HEK293 (cell line): ENCODE measurements at regions not wholly inside any gene's neighbourhood (a gene's known extent, or its start where the extent isn't known, plus 50 kb on each side); places are given as distances from the start of the nearest gene placed in this dataset.

ENCODE experiments used
- CTCF ChIA-PET: fragments of 350-600 bp; formaldehyde crosslinking; extraction: SDS; loops from one replicate; lab custom pipeline; 2021; ENCODE audit warnings: antibody characterized with exemption; lab: Yijun Ruan, JAX
- POLR2A ChIA-PET: fragments of 300-600 bp; formaldehyde crosslinking; extraction: SDS; loops from one replicate; lab custom pipeline; 2020; ENCODE audit warnings: antibody characterized with exemption, inconsistent platforms; lab: Yijun Ruan, JAX
- H3K27ac ChIP-seq: fragments of 200-500 bp; sonication (Bioruptor generic); 2 replicates; pipeline ENCODE4 v1.5.1; 2014; ENCODE audit warnings: low read depth, low read length, control low read depth, inconsistent platforms; ENCODE audit errors: extremely low read depth
- H3K36me3 ChIP-seq, 2 experiments: fragments of 200-500 bp in 1 of 2; sonication (Bioruptor generic) in 1 of 2; 1 replicate in 1 of 2; 2 replicates in 1 of 2; pipeline ENCODE4 v1.5.1; 2014 to 2017; ENCODE audit warnings: inconsistent platforms in 2 of 2, low read length in 2 of 2; ENCODE audit not compliant: control insufficient read depth in 2 of 2, insufficient read depth in 1 of 2
- H3K4me1 ChIP-seq: fragments of 200-500 bp; sonication (Bioruptor generic); 2 replicates; pipeline ENCODE4 v1.5.1; 2014; ENCODE audit warnings: mild to moderate bottlenecking, low read length, inconsistent platforms; ENCODE audit not compliant: control insufficient read depth, insufficient read depth
- H3K4me3 ChIP-seq: 2 replicates; pipeline ENCODE4 v1.5.1; 2011; ENCODE audit warnings: low read depth, mild to moderate bottlenecking, control low read depth, low read length, moderate library complexity
- H3K9me3 ChIP-seq: fragments of 200-500 bp; sonication (Bioruptor generic); 2 replicates; pipeline ENCODE4 v1.5.1; 2014; ENCODE audit warnings: low read depth, low read length, inconsistent platforms; ENCODE audit not compliant: control insufficient read depth, insufficient read depth
- KLF10 ChIP-seq: fragments of 450-650 bp; IDR thresholded peaks from 2 replicates; pipeline ENCODE4 v1.5.1; 2018; ENCODE audit warnings: missing biosample characterization, mild to moderate bottlenecking, missing genetic modification characterization
- PRDM6 ChIP-seq: fragments of 450-650 bp; formaldehyde crosslinking; IDR thresholded peaks from 2 replicates; pipeline ENCODE4 v1.5.1; 2017; ENCODE audit warnings: missing biosample characterization, missing genetic modification characterization
- SALL2 ChIP-seq: fragments of 450-650 bp; formaldehyde crosslinking; IDR thresholded peaks from 2 replicates; pipeline ENCODE4 v1.5.0; 2017; ENCODE audit warnings: missing biosample characterization, mild to moderate bottlenecking, missing genetic modification characterization, borderline replicate concordance
- TRIM28 ChIP-seq: IDR thresholded peaks from 2 replicates; pipeline ENCODE4 v1.6.1; 2011; ENCODE audit warnings: low read length, control low read depth, borderline replicate concordance
- YY1 ChIP-seq: fragments of 450-650 bp; formaldehyde crosslinking; IDR thresholded peaks from 2 replicates; pipeline ENCODE4 v1.5.1; 2018; ENCODE audit warnings: missing biosample characterization, missing genetic modification characterization
- ZBTB1 ChIP-seq: fragments of 450-650 bp; formaldehyde crosslinking; IDR thresholded peaks from 2 replicates; pipeline ENCODE4 v1.5.1; 2016; ENCODE audit warnings: missing biosample characterization, missing genetic modification characterization
- ZBTB6 ChIP-seq: fragments of 450-650 bp; formaldehyde crosslinking; IDR thresholded peaks from 2 replicates; pipeline ENCODE4 v1.5.1; 2017; ENCODE audit warnings: missing biosample characterization, missing genetic modification characterization
- ZNF2 ChIP-seq: fragments of 450-650 bp; formaldehyde crosslinking; IDR thresholded peaks from 2 replicates; pipeline ENCODE4 v1.5.1; 2016; ENCODE audit warnings: missing biosample characterization, missing genetic modification characterization
- ZNF292 ChIP-seq: fragments of 450-650 bp; formaldehyde crosslinking; IDR thresholded peaks from 2 replicates; pipeline ENCODE4 v1.5.1; 2016; ENCODE audit warnings: low read depth, missing biosample characterization, missing genetic modification characterization, borderline replicate concordance
- ZNF423 ChIP-seq: fragments of 450-650 bp; formaldehyde crosslinking; IDR thresholded peaks from 2 replicates; pipeline ENCODE4 v1.5.1; 2016; ENCODE audit warnings: missing biosample characterization, missing genetic modification characterization
- ZNF518A ChIP-seq: fragments of 450-650 bp; formaldehyde crosslinking; conservative IDR thresholded peaks from 2 replicates; pipeline ENCODE4 v1.5.1; 2016; ENCODE audit warnings: low read depth, missing biosample characterization, missing genetic modification characterization
- ZNF549 ChIP-seq: fragments of 450-650 bp; IDR thresholded peaks from 2 replicates; pipeline ENCODE4 v1.5.1; 2018; ENCODE audit warnings: missing biosample characterization, missing genetic modification characterization, mild to moderate bottlenecking, inconsistent platforms, moderate library complexity
- ZNF560 ChIP-seq: fragments of 450-650 bp; formaldehyde crosslinking; IDR thresholded peaks from 2 replicates; pipeline ENCODE4 v1.5.1; 2017; ENCODE audit warnings: missing biosample characterization, missing genetic modification characterization, borderline replicate concordance
- ZNF704 ChIP-seq: fragments of 450-650 bp; formaldehyde crosslinking; IDR thresholded peaks from 2 replicates; pipeline ENCODE4 v1.5.1; 2016; ENCODE audit warnings: missing biosample characterization, missing genetic modification characterization
- ZNF776 ChIP-seq: fragments of 450-650 bp; formaldehyde crosslinking; IDR thresholded peaks from 2 replicates; pipeline ENCODE4 v1.5.0; 2017; ENCODE audit warnings: missing biosample characterization, missing genetic modification characterization, borderline replicate concordance
- ZNF777 ChIP-seq: fragments of 450-650 bp; formaldehyde crosslinking; IDR thresholded peaks from 2 replicates; pipeline ENCODE4 v1.5.1; 2017; ENCODE audit warnings: missing biosample characterization, missing genetic modification characterization, borderline replicate concordance
- ZNF785 ChIP-seq: fragments of 450-650 bp; formaldehyde crosslinking; IDR thresholded peaks from 2 replicates; pipeline ENCODE4 v1.5.1; 2016; ENCODE audit warnings: missing biosample characterization, missing genetic modification characterization
- ZNF837 ChIP-seq: fragments of 450-650 bp; formaldehyde crosslinking; IDR thresholded peaks from 2 replicates; pipeline ENCODE4 v1.5.1; 2016; ENCODE audit warnings: missing biosample characterization, missing genetic modification characterization
- TF ChIP-seq, protein P1 (sequence below): fragments of 450-650 bp; formaldehyde crosslinking; conservative IDR thresholded peaks from 2 replicates; pipeline ENCODE4 v1.5.1; 2016; ENCODE audit warnings: low read depth, missing biosample characterization, missing genetic modification characterization

GRCh38 chr11:97965849-97966646, 1054.7 kb upstream of the CNTN5 start:
- no peak overlapping the region for H3K4me3 ChIP-seq
- CTCF ChIA-PET: no interaction called here
- no peaks in the 10 kb centered on the region for H3K36me3 ChIP-seq
- no peak overlapping the region for H3K27ac ChIP-seq
- POLR2A ChIA-PET: no interaction called here
- TF ChIP-seq ZNF2 (no peak), PRDM6 (tag by site-specific recombination) (no peak), ZNF560 (tag by site-specific recombination) (no peak), ZNF704 (tag by site-specific recombination) (no peak), ZNF549 (no peak), ZNF837 (no peak), KLF10 (tag by site-specific recombination) (no peak), ZBTB1 (tag by site-specific recombination) (no peak), ZNF292 (tag by site-specific recombination) (no peak), ZNF518A (tag by site-specific recombination) (no peak), SALL2 (tag by site-specific recombination) (no peak), ZNF777 (tag by site-specific recombination) (no peak), ZNF423 (tag by site-specific recombination) (no peak), ZBTB6 (tag by site-specific recombination) (no peak), YY1 (no peak), ZNF785 (no peak), TRIM28 (no peak), ZNF776 (no peak)
- TF ChIP-seq, protein P1, sequence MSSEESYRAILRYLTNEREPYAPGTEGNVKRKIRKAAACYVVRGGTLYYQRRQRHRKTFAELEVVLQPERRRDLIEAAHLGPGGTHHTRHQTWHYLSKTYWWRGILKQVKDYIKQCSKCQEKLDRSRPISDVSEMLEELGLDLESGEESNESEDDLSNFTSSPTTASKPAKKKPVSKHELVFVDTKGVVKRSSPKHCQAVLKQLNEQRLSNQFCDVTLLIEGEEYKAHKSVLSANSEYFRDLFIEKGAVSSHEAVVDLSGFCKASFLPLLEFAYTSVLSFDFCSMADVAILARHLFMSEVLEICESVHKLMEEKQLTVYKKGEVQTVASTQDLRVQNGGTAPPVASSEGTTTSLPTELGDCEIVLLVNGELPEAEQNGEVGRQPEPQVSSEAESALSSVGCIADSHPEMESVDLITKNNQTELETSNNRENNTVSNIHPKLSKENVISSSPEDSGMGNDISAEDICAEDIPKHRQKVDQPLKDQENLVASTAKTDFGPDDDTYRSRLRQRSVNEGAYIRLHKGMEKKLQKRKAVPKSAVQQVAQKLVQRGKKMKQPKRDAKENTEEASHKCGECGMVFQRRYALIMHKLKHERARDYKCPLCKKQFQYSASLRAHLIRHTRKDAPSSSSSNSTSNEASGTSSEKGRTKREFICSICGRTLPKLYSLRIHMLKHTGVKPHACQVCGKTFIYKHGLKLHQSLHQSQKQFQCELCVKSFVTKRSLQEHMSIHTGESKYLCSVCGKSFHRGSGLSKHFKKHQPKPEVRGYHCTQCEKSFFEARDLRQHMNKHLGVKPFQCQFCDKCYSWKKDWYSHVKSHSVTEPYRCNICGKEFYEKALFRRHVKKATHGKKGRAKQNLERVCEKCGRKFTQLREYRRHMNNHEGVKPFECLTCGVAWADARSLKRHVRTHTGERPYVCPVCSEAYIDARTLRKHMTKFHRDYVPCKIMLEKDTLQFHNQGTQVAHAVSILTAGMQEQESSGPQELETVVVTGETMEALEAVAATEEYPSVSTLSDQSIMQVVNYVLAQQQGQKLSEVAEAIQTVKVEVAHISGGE (tag by site-specific recombination): no peak
- H3K4me1 ChIP-seq: no peaks in the 10 kb centered on the region
- no peaks in the 10 kb centered on the region for H3K9me3 ChIP-seq
